ENCODE measurements at regions not wholly inside any gene's neighbourhood (a gene's known extent, or its start where the extent isn't known, plus 50 kb on each side); places are given as distances from the start of the nearest gene placed in this dataset.

GRCh38 chr4:4594285-4594920 lies 52.6 kb upstream of the STX18 start:
- no peak for TF ChIP-seq ZNF274 (IDR thresholded peaks at IDR 0.05; ENCODE audit: low read depth, low read length)
- TF ChIP-seq EZH2 (IDR thresholded peaks at IDR 0.05): no peak
- TF ChIP-seq SRF (IDR thresholded peaks at IDR 0.05; ENCODE audit: low read depth): no peak
